BJ (cell line): ENCODE measurements at regions not wholly inside any gene's neighbourhood (a gene's known extent, or its start where the extent isn't known, plus 50 kb on each side); places are given as distances from the start of the nearest gene placed in this dataset.

Experiments used
- CTCF ChIA-PET: fragments of 350-600 bp; formaldehyde crosslinking; extraction: SDS; loops from one replicate; lab custom pipeline; 2021; ENCODE audit warnings: antibody characterized with exemption, inconsistent platforms; lab: Yijun Ruan, JAX
- POLR2A ChIA-PET: fragments of 300-600 bp; sonication (Branson Sonifier 250); formaldehyde crosslinking; extraction: SDS; loops from one replicate; lab custom pipeline; 2021; ENCODE audit warnings: antibody characterized with exemption; lab: Charles Lee
- DNase-seq: peaks from one replicate; pipeline ENCODE4 v3.0.0-alpha.2; 2011; ENCODE audit warnings: low read depth
- H3K27me3 ChIP-seq: 2 replicates; pipeline ENCODE4 v1.6.0; 2011; ENCODE audit warnings: low read length; ENCODE audit not compliant: control insufficient read depth, insufficient read depth
- H3K36me3 ChIP-seq: 2 replicates; pipeline ENCODE4 v1.5.1; 2011; ENCODE audit warnings: low read length; ENCODE audit not compliant: control insufficient read depth, insufficient read depth
- H3K4me3 ChIP-seq: 2 replicates; pipeline ENCODE4 v1.5.1; 2011; ENCODE audit warnings: low read depth, mild to moderate bottlenecking, control low read depth, low read length
- TF ChIP-seq, protein P1 (sequence below): IDR thresholded peaks from 2 replicates; pipeline ENCODE4 v1.5.1; 2011; ENCODE audit warnings: low read depth, mild to moderate bottlenecking, control low read depth, inconsistent platforms, low read length, moderate library complexity; ENCODE audit not compliant: insufficient read depth

DNA sequence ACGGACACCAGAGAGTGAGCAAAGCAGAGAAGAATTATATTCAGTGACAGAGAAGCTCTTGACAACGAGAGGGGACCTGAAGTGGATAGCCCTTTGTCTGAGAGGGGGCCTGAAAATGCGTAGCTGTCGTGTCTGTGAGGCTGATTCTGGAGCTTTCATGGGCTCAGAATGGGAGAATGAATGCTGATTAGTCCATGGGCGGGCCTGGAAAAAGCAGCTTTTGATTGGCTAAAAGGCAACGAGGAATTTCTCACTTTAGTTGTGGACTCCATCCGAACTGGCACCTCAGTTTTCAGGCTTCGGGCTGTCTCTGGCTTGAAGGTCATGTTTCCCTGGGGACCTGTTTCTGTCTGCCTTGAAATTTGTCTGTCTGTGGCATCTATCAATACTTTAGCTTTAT, 487.1 kb downstream of the TECRL start:
- H3K27me3 ChIP-seq: no peaks in the 10 kb centered on the region
- POLR2A ChIA-PET: no interaction called here
- CTCF ChIA-PET: interaction anchor here (0.8 kb wide), 1 partner anchor 19 kb away, joined by 3 read pairs; no protein-coding TSS in a partner anchor
- TF ChIP-seq, protein P1, sequence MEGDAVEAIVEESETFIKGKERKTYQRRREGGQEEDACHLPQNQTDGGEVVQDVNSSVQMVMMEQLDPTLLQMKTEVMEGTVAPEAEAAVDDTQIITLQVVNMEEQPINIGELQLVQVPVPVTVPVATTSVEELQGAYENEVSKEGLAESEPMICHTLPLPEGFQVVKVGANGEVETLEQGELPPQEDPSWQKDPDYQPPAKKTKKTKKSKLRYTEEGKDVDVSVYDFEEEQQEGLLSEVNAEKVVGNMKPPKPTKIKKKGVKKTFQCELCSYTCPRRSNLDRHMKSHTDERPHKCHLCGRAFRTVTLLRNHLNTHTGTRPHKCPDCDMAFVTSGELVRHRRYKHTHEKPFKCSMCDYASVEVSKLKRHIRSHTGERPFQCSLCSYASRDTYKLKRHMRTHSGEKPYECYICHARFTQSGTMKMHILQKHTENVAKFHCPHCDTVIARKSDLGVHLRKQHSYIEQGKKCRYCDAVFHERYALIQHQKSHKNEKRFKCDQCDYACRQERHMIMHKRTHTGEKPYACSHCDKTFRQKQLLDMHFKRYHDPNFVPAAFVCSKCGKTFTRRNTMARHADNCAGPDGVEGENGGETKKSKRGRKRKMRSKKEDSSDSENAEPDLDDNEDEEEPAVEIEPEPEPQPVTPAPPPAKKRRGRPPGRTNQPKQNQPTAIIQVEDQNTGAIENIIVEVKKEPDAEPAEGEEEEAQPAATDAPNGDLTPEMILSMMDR: no peak
- no peaks in the 10 kb centered on the region for H3K36me3 ChIP-seq
- no peak for DNase-seq
- H3K4me3 ChIP-seq: no peak overlapping the region

DNA sequence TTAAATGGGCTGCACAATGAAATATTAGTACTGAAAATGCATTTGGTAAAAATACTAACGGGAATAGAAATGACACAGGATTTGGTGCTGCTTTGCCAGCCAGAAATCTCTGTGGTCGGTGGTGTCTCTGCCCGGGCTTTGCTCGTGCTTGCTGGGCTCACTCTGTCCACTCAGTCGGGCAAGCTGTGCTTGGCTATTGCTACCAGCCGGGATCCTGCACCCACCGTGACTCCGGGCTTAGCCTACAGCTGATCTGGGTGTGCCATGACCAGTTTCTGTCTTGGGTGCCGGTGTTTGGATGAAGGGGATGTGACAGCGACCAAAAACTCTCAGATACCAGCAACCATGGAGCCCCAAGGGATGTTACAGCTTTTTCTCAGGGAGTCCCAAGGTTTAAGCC, 487.7 kb downstream of the TECRL start:
- TF ChIP-seq, protein P1: no peak
- no peak for DNase-seq
- no peaks in the 10 kb centered on the region for H3K36me3 ChIP-seq
- ChIA-PET POLR2A (no interaction called here), CTCF (no interaction called here)
- H3K27me3 ChIP-seq: no peaks in the 10 kb centered on the region
- no peak overlapping the region for H3K4me3 ChIP-seq

DNA sequence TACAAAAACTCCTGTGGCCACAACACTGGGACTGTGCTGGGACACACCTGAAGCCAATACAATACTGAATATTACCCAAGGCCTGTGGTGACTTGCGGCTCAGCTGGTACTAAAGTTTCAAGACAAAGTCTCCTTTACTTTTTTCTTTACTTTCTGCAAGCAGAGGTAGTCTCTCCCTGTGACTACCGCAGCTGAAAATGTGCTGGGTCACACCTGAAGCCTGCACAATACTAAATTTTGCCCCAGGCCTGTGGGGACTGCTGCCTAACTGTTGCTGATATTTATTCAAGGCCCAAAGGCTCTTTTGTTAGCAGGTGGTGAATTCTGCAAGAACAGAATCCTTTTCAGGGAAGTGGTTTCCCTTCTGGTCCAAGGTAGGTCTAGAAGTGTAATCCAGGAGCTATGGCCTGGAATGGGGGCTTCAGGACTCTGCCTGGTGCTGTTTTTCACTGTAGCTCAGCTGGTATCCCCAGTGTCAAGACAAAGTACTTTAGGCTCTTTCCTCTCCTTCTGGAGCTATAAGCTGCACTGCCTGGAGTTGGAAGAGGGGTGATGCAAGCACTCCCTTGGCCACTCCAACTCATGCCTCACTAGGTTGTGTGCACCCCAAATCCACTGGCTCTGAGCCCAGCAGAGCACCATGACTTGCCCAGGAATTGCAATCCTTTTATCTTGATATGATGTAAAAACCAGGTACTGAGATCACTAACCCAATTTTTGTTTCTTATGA, 489.4 kb downstream of the TECRL start:
- Histone ChIP-seq H3K4me3 (no peak overlapping the region), H3K36me3 (no peaks in the 10 kb centered on the region), H3K27me3 (no peaks in the 10 kb centered on the region)
- TF ChIP-seq, protein P1: no peak
- POLR2A ChIA-PET: no interaction called here
- no peak for DNase-seq
- CTCF ChIA-PET: no interaction called here

DNA sequence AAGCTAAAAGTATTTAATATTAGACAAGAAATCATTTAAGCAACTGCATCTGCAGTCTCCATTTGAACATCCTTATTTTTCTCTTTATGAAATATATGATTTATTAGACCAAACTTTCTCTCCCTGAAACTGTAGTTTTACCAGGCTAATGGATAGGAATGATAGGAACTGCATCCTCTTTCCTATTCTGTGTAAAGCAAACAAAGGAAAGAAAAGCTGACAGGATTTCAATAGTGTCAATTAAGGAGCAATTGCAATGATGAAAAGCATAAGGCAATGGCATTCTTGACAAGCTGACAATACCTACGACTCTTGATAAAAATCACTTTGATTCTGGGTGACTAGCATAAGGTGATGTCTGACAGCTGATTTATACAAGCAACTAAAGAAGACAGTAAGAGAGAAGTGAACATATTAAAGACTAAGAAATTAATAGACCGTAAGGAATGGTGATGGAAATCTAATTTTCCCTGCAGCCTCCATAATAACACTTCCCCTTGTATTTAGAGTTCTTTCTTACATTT, 502.5 kb downstream of the TECRL start:
- Histone ChIP-seq H3K4me3 (no peak overlapping the region), H3K27me3 (no peaks in the 10 kb centered on the region), H3K36me3 (no peaks in the 10 kb centered on the region)
- TF ChIP-seq, protein P1: no peak
- DNase-seq: no peak
- ChIA-PET CTCF (no interaction called here), POLR2A (no interaction called here)

DNA sequence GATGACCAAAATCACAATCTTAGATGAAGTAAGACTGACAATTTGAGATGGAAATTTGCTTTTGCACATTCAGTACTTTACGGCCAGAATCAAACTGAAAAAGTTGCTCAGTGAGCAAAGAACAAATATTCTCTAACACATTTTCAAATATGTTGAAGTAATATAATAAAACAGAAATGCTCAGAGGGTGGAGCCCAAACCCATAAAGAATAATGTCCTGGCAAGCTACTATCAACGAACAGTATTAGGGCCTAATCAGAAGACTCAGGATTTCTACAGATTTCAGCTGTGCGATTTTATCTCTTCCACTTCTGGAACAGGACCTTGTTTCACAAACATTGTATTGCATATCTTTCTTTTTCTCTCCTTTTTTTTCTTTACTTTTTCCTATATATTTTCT, 505.0 kb downstream of the TECRL start:
- DNase-seq: no peak
- POLR2A ChIA-PET: no interaction called here
- TF ChIP-seq, protein P1: no peak
- CTCF ChIA-PET: interaction anchor here (0.6 to 0.7 kb wide), 2 partner anchors 27 to 183 kb away, joined by 3 read pairs; no protein-coding TSS in a partner anchor
- Histone ChIP-seq H3K36me3 (no peaks in the 10 kb centered on the region), H3K4me3 (no peak overlapping the region), H3K27me3 (no peaks in the 10 kb centered on the region)
